OCI-LY3 (cell line): ENCODE measurements at regions not wholly inside any gene's neighbourhood (a gene's known extent, or its start where the extent isn't known, plus 50 kb on each side); places are given as distances from the start of the nearest gene placed in this dataset.

Experiments
- EZH2phosphoT487 ChIP-seq: fragments of 200-600 bp; shearing (Covaris generic); IDR thresholded peaks from 2 replicates; pipeline ENCODE4 v1.6.1; 2018; ENCODE audit warnings: antibody characterized with exemption, mixed run types, low read depth
- TF ChIP-seq, protein P1 (sequence below): fragments of 200-600, 300-600 bp; sonication (generic); IDR thresholded peaks from 2 replicates; pipeline ENCODE4 v1.5.1; 2014; ENCODE audit warnings: antibody characterized with exemption, low read length, low read depth

DNA sequence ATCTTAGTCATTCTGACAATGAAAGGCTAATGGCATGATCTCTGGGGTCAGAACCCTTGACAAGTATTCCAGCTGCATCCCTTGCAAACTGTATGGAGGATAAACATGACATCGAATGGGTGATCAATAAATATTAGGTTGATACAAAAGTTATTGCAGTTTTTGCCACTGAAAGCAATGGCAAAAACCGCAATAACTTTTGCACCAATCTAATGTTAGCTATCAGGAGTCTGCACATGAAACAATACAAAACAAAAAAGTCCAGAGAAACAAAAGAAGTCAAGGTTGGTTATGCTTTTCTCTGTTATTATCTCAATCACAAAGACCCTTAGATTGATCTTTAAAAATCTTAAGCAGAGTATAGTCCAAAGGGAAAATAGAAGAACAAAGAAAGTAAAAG is 292.7 kb downstream of the DUSP10 start:
- TF ChIP-seq, protein P1, sequence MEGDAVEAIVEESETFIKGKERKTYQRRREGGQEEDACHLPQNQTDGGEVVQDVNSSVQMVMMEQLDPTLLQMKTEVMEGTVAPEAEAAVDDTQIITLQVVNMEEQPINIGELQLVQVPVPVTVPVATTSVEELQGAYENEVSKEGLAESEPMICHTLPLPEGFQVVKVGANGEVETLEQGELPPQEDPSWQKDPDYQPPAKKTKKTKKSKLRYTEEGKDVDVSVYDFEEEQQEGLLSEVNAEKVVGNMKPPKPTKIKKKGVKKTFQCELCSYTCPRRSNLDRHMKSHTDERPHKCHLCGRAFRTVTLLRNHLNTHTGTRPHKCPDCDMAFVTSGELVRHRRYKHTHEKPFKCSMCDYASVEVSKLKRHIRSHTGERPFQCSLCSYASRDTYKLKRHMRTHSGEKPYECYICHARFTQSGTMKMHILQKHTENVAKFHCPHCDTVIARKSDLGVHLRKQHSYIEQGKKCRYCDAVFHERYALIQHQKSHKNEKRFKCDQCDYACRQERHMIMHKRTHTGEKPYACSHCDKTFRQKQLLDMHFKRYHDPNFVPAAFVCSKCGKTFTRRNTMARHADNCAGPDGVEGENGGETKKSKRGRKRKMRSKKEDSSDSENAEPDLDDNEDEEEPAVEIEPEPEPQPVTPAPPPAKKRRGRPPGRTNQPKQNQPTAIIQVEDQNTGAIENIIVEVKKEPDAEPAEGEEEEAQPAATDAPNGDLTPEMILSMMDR, result no peak
- no peak for TF ChIP-seq EZH2phosphoT487
